GM18861 (cell line): ENCODE measurements at regions not wholly inside any gene's neighbourhood (a gene's known extent, or its start where the extent isn't known, plus 50 kb on each side); places are given as distances from the start of the nearest gene placed in this dataset.
"Not testable (repeated sequence)": the region's sequence is repeated elsewhere in the genome, so short reads cannot be mapped to it uniquely, and the experiment has no call there.

ENCODE experiments used
- ATAC-seq: cut with Tn5 transposase; IDR thresholded peaks from one replicate; pipeline ENCODE4 v1.9.1; 2021; ENCODE audit not compliant: unreplicated experiment

DNA sequence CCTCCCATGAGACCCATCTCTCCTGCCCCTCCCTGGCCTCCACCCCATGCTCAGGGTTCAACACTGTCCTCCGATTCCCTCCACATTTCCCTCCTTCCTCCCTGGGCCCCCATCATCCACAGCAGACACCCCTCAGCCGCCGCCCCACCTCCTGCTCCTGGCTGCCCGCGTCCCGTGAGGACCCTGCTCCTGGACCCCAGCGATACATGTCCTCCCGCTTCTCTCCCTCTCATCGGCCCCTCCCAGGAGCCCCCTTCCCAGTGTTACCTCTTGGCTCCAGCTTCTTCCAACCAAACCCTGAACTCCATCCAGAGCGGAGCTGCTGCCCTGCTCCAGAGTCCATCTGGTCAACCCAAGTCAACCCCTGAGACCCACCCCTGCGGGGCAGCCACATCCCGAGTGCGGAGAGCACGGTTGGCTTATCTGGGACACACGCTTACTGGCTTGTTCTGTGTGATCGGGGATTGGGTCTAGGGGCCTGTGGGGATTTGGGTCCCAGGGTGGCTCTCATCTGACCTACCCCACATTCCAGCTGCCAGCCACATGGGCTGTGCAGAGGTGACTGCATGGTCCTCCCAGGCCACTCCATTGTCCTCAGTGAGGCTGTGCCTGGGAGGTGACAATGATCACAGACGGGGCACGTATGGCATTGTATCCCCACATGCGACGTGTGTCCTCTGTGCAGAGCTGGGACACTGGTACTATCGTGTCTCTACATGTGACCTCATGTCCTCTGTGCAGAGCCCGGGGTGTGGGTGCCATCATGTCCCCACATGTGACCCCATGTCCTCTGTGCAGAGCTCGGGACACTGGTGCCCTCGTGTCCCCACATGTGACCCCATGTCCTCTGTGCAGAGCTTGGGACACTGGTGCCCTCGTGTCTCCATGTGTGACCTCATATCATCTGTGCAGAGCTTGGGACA, 333.6 kb downstream of the ADGRD1 start:
- ATAC-seq, result no peak

DNA sequence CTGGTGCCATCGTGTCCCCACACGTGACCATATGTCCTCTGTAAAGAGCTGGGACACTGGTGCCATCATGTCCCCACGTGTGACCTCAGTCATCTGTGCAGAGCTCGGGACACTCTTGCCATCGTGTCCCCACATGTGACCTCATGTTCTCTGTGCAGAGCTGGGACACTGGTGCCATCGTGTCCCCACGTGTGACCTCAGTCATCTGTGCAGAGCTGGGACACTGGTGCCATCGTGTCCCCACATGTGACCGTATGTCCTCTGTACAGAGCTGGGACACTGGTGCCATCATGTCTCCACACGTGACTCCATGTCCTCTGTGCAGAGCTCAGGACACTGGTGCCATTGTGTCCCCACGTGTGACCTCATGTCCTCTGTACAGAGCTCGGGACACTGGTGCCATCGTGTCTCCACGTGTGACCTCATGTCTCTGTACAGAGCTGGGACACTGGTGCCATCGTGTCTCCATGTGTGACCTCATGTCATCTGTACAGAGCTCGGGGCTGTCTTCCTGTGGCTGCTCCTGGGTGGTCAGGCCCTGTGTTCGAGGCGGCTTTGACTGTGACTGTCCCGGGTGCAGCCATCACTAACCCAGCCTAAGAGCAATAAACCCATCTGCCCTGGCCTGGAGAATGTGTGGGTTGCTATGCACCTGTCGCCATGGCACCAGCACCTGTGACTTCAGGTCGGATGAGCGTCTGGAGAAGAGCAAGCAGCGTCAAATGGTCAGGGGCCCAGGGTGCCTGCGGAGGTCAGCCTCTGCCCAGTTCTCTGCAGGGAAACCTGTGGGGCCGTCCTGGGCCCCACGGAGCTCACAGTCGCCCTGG, 334.4 kb downstream of the ADGRD1 start:
- no peak for ATAC-seq

DNA sequence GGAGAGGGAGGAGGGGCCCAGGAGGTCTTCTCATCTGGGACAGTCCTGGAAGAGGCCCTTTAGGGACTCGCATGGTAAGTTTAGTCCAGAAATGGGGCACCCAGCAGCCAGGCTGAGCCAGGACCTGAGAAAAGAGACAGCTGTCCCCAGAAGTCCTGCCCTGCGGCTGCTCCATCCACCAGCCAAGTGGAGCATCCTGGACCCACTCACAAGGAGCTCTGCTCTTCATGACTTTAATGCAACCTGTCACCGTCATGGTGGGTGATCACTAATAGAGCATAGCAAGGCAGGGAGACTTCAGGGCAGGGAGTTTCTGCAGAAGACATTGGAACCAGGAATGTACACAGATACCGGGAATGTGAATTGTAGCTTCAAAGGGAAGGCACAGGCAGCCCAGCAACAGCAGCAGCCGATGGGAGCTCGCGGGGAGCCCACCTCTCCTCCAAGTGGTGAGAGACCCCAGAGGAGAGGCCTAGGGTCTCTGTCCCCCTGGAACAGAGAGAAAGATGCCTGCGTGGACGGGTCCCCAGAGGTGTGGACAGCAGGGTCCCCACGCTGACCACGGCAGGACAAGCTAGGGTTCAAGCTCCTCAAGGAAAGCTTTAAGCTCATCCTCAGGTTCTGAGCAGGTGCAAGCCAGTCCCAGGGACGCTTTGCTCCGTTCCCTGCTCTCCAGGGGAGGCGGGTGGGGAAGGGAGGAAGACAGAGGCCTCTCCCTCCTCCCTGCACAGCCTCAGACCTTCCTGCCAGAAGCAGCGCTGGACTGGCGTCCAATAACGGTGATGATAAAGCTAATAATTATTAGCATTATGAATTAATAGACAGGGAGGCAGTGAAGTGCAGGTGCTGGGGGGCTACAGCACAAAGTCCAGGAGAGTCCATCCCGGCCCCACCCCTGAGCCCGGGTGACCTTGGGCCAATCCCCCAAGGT, 335.3 kb downstream of the ADGRD1 start:
- ATAC-seq, result not testable (repeated sequence)

DNA sequence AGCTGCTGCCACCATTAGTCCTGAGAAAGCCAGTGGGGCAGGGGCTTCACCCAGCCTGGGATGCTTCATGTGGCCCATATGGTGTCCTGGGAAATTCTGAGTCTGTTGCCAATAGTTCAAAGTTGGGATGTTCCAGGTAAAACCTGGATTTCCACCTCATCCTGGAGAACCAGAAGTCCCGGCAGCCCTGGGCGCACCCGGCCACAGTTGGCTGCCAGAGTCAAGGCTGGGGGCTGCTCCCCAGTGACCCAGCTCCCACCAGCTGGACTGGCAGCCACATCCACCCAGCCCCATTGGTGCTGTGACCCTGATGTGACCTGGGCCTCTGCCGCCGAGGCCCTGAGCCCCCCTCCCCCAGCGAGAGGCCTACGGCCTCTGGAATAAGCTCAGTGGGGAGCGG, 336.1 kb downstream of the ADGRD1 start:
- ATAC-seq, result not testable (repeated sequence)

DNA sequence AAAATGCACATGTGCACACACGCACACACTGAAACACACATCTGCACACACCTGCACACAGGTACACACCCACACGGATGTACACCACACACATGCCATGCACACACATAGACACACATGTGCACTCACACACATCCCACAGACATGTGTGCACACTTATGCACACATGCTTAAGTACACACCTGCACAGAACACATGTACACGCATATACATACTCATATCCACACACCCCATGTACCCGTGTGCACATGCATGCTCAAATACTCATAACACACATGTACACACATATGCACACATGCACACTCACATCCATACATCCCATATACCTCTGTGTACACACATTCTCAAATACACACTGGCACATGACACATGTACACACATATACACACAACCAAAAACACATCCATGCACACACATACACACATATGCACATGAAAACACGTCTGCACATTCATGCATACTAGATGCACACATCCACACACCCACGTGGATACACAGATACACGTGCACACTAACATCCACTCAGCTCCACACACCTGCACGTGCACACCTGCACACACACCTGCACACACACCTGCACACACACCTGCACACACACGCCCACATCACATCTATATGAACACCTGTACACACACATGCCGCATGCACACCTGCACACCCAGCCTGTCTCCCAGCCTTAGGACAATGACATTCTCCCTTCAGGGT, 336.7 kb downstream of the ADGRD1 start:
- no peak for ATAC-seq

DNA sequence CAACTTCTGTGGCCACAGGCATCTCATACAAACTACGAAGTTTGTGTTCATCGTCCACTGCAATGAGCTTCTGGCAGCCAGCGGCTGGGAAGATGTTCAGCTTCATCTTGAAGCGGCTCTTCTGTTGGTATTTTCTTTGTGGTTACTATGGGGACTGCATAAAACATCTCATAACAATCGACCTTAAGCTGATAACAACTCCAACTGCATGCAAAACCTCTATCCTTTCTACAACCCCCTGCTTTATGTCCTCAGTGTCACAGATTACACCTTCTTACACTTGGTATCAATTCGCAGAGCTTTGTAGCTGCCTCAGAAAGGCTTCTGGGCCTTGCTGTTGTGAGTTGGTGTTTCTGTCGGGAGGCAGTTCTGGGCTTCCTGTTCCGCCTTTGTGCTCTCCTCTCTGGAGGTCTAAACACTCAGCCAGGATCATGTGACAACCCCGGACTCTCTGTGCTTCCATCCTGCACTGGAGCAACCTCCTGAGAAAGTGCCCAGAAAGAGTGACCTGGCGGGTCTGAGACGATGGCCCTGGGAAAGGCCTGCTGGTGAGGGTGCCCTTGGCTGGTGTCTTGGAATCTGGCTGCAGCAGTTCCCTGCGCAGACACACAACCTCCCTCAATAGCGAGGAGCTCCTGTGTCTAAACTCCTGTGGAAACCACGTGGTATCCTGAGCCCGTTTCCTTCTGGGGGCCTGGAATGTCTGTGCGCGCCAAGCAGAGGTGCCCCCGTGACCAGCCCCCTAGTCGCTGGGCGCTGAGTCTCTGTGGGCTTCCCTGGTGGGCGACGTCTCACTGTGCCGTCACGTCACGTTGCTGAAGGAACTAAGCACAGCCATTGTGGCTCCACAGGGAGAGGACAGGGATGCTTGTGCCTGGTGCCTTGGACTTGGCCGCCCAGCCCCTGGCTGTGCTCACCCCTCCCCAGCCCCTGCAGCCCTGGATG, 339.6 kb downstream of the ADGRD1 start:
- ATAC-seq, result not testable (repeated sequence)

DNA sequence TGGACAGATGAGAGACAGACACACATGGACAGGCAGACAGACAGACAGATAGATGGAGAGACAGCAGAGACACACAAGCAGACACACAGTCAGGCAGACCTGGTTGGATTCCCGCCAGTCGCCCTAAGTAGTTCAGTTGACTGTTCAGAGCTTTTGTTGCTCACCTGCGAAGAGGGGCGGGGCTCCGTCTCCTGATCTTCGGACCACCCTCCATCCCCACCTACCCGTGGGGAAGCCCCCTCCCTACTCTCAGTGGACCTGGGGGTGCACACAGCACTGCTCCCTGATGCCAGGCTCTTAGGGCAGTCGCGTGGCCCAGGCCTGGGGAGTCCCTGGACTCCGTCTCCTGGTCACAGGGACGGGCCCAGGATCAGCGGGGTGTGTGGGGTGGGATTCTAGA, 341.0 kb downstream of the ADGRD1 start:
- ATAC-seq, result not testable (repeated sequence)

DNA sequence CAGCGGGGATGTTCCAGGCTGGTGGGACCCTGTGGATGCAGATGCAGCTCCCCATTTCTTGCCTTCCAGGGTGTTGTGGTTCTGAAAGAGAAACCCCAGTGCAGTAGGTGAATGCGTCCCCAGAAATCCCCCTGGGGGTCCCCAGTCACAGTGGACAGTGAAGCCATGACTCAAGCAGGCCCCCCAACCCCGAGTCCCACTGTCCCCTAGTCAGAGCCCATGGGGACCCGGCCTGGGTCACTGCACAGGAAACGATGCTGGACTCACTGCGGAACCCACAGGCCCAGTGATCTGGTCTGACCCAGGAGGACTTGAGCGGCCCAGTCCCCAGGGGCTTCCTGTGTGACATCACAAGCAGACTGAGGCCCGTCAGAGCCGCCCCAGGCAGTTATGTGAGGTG, 341.4 kb downstream of the ADGRD1 start:
- not testable (repeated sequence) for ATAC-seq

DNA sequence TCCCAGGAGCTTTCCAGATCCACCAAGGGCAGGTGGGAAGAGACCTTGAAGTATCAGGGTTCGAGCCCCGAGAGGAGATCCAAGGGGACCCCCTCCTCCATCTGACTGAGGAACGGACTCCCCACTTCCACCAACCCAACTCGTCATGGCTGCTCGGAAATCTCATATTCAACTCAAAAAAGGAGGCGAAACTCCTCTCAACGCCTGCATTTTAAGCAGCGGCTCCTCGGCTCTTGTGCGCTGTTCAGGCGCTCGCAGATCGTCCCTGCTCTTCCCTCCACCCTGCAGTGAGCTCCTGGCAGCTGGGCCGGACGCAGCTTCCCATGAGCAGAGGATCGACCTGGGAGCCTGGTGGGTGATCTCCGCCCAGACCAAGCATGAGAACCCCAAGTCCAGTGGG, 341.9 kb downstream of the ADGRD1 start:
- ATAC-seq, result not testable (repeated sequence)

DNA sequence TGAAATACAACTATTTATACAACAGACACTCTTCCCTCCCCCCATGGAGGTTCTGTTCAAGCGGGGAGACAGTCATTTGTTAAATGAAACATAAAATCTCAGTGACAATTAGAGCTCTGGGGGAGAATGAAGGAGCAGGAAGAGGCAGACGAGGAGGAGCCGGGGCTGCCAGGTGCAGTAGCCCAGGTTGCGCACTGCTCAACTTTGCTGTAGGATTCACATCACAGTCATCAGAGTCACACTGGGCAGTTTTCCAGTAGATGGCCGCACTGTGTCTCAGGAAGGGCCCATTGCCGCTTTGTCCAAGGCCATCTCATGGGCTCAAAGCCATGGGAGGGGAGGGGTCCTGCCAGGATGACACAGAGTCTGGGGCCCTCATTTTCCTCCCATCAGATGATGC, 342.4 kb downstream of the ADGRD1 start:
- ATAC-seq, result not testable (repeated sequence)

DNA sequence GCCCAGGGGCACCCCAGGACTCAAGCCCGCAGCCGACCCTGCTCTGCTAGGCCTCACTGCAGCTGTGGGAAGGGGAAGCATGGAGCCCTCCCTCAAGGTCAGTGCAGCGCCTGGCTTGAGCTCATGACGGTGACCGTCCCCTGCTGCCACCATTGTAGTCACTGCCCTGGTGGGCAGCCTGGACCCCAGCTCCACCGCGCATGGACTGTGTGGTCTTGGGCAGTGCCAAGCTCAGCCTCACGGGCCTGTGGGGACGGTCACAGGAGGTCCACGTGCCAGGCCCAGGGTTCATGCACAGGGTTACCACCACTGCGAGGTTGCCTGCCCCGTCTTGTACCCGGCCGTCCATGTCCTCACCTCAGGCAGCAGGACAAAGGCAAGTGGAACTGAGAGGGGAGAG, 342.9 kb downstream of the ADGRD1 start:
- ATAC-seq, result not testable (repeated sequence)

DNA sequence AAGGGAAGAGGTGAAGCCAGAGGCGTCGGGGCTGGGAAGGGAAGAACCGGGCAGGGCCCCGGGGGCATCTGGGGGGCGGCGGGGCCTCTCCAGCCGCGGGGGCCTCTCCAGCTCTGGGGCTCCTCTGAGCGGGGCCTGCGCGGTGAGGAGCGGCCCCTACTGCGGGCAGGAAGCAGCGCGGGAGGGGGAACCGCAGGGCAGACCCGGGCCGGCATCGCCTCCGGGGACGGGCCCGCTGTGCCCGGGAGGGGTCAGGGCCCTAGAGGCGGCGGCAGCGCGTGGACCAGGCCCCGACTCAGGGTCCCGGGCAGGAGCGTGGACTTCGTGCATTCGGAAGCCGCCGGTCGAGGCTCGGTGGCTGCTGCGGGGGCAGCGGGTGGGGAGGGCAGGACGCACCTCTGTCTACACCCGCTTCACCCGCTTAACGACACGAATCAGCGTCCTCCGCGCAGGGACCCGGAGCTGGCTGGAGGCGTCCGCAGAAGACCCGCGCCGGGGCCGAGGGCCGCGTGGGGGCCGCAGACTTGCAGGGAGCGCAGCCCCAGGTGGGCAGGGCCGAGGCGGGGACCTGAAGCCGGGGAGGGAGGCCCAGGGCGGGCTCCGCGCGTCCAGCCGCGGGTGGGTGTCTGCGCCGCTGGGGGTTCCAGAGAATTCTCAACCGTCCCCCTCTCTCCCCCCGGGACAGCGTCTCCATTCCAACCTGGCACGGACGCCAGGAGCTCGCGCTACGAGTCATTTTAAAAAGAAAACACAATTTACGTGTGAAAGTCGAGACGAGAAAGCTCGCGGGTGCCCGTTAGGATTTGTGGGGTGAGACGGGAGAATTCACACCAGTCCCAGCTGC, 345.0 kb downstream of the ADGRD1 start:
- not testable (repeated sequence) for ATAC-seq

DNA sequence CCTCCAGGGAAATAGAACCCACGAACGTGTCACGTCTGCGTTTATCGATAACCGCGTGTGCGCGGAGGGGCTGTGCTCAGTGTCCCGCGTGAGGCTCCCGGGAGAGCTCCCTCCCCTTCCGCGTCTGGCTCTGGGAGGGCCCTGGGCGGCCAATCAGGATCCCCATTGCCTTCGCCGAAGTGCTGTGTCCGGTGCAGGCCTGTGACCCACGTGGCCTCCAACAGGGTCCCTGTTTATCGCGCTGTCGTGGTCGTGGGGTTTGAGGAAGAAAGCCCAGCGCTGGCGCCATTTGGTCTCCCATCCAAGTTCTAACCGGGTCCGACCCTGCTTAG, 345.6 kb downstream of the ADGRD1 start:
- ATAC-seq, result not testable (repeated sequence)

DNA sequence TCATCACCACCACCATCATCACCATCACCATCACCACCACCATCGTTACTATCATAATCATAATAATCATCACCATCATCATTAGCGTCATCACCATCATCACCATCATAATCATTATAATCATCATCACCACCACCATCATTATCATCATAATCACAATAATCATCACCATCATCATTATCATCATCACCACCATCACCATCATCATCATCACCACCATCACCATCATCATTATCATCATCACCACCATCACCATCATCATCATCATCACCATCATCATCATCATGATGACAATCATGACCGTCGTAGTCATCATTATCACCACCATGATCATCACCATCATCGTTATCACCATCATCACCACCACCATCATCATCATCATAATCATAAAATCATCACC, 349.9 kb downstream of the ADGRD1 start:
- not testable (repeated sequence) for ATAC-seq

DNA sequence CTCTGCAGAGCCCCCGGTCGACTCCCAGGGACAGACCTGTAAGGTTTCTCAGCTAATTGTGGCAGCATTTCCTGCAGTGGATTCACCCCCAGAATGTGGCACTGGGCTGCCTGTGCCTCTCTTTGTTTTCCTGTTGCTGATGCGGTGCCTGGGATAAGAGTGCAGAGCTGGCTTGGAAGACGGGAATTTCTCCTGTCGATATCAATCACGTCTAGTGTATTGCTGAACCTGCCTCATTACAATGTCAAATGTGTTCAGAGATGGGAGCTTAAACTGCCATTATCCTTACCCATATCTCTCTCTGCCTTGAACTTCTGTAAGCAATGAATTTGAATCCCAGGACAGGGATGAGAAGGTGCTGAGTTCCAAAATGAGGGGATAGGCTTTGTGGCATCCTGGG, 350.9 kb downstream of the ADGRD1 start:
- not testable (repeated sequence) for ATAC-seq

DNA sequence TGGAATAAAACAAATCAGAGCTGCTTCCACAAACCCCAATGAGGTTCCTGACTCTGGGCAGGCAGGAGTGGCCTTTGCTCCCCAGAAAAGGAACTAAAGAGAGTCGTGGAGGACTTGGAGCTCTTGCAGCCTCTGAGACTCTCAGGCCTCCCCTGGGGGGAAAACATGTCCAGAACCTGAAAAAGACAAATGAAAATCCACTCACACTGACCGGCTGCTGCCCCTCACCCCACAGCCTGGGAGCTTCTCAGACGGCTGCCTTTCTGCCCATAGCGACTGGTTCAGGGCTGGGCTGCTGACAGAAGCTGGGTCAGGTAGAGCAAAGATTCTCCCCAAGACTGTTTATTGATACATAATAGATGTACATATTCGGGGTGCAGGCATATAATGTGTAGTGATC, 356.0 kb downstream of the ADGRD1 start:
- ATAC-seq, result no peak

DNA sequence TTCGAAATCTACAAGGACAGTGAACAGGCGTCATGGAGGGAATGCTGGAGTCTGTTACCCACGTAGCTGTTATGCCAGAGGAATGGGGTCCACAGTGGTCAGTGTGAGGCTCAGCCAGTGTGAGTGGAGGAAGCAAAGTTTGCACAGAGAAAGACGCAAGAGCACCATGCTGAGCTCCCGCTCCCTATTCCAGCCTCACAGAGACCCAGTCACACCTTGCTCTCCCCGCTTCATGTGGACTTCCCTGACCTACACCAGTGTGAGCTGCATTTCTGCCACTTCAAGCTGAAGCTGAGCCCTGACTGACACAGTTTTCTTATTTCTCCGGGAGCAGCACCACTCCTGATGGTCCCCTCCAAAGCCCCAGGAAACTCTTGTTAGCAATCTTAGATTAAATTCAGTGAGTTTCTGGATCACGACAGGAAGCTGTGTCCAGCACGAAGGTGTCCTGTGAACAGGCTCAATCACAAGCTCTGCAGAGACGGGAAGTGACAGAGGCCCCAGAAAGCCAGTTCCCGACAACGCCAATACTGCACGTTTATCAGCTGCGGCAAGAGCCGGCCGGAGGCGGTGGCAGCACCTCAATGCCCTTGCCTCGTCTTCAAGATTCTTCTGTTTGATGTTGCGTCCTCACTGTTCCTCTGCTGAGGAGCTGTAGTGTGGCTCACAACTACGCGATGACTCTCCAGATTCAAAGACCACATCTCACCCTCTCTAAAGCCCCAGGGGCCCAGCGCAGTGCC, 356.7 kb downstream of the ADGRD1 start:
- not testable (repeated sequence) for ATAC-seq
